Uterus (tissue), 2 donors: ENCODE measurements at regions not wholly inside any gene's neighbourhood (a gene's known extent, or its start where the extent isn't known, plus 50 kb on each side); places are given as distances from the start of the nearest gene placed in this dataset.

Source experiments
- POLR2A ChIP-seq, 2 donors: fragments of 450-650 bp; IDR thresholded peaks; one replicate each; pipeline ENCODE4 v1.6.1; 2016; ENCODE audit warnings: antibody characterized with exemption in 2 of 2, mild to moderate bottlenecking in 1 of 2, moderate library complexity in 1 of 2
- TF ChIP-seq, protein P1 (sequence below), 4 experiments: fragments of 200-600 bp in 2 of 4; fragments of 450-650 bp in 2 of 4; sonication (generic) in 2 of 4; IDR thresholded peaks; one replicate each; pipeline ENCODE4 v1.5.1; 2016 to 2019; ENCODE audit warnings: antibody characterized with exemption in 4 of 4, mild to moderate bottlenecking in 2 of 4, moderate library complexity in 1 of 4

DNA sequence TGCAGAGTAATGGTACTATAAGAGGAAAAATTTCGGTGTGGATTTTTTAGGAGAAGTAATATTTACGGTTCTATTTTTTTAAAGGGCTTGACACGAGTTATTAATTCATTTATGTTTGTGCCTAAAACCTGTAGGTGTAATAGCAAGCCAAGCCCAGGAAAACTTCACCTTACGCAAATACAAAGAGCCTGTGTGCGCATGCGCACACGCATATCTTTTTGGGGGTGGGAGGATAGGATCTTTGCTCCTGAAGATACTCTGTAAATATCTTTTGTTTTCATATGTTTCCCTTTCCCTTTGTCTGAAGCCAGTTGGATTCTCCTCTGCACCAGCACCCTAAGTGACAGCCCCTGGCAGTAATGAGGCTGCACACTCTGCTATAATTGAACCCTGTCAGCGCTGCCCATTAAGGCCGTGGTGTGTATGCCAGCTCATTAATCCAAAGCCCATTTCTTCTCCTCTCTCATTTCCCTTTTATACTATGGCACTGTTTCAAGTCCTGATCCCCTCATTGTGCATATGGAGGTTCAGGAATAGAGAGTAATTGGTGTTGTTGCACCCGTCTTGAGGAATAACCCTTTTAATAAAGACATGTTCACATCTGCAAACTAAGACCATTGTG lies 327.2 kb upstream of the E2F7 start:
- TF ChIP-seq, protein P1, sequence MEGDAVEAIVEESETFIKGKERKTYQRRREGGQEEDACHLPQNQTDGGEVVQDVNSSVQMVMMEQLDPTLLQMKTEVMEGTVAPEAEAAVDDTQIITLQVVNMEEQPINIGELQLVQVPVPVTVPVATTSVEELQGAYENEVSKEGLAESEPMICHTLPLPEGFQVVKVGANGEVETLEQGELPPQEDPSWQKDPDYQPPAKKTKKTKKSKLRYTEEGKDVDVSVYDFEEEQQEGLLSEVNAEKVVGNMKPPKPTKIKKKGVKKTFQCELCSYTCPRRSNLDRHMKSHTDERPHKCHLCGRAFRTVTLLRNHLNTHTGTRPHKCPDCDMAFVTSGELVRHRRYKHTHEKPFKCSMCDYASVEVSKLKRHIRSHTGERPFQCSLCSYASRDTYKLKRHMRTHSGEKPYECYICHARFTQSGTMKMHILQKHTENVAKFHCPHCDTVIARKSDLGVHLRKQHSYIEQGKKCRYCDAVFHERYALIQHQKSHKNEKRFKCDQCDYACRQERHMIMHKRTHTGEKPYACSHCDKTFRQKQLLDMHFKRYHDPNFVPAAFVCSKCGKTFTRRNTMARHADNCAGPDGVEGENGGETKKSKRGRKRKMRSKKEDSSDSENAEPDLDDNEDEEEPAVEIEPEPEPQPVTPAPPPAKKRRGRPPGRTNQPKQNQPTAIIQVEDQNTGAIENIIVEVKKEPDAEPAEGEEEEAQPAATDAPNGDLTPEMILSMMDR (IDR thresholded peaks at IDR 0.05) = no peak
- no peak for TF ChIP-seq POLR2A (IDR thresholded peaks at IDR 0.05)
